Loucy (cell line): ENCODE measurements at regions not wholly inside any gene's neighbourhood (a gene's known extent, or its start where the extent isn't known, plus 50 kb on each side); places are given as distances from the start of the nearest gene placed in this dataset.

Source experiments
- H2AFZ ChIP-seq: fragments of 200-600 bp; sonication (generic); 2 replicates; pipeline ENCODE4 v1.6.0; 2016; ENCODE audit warnings: antibody characterized with exemption, mild to moderate bottlenecking, low read length, moderate library complexity
- H3F3A ChIP-seq: fragments of 200-600 bp; 2 replicates; pipeline ENCODE4 v1.6.0; 2016; ENCODE audit warnings: antibody characterized with exemption, low read depth, mild to moderate bottlenecking
- H3K27me3 ChIP-seq: fragments of 200-600 bp; sonication (generic); 2 replicates; pipeline ENCODE4 v1.6.1; 2014; ENCODE audit warnings: low read length, mild to moderate bottlenecking; ENCODE audit not compliant: insufficient read depth, poor library complexity, severe bottlenecking
- H3K36me3 ChIP-seq: fragments of 200-600 bp; sonication (generic); 2 replicates; pipeline ENCODE4 v1.6.1; 2016; ENCODE audit warnings: low read length; ENCODE audit not compliant: insufficient read depth
- H3K4me1 ChIP-seq: fragments of 200-600 bp; sonication (generic); 2 replicates; pipeline ENCODE4 v1.5.1; 2014; ENCODE audit warnings: low read length, mild to moderate bottlenecking; ENCODE audit not compliant: insufficient read depth, poor library complexity, severe bottlenecking
- H3K4me2 ChIP-seq: fragments of 200-600 bp; sonication (generic); 2 replicates; pipeline ENCODE4 v1.6.0; 2014; ENCODE audit warnings: antibody characterized with exemption, low read length, low read depth, mild to moderate bottlenecking; ENCODE audit not compliant: poor library complexity, severe bottlenecking
- H3K4me3 ChIP-seq: fragments of 200-600 bp; sonication (generic); 2 replicates; pipeline ENCODE4 v1.5.1; 2014; ENCODE audit warnings: low read length, mild to moderate bottlenecking, mixed read lengths; ENCODE audit not compliant: poor library complexity, severe bottlenecking
- H3K79me2 ChIP-seq: fragments of 200-600 bp; sonication (generic); 2 replicates; pipeline ENCODE4 v1.6.1; 2014; ENCODE audit warnings: low read length; ENCODE audit not compliant: insufficient read depth
- H3K9ac ChIP-seq: fragments of 200-600 bp; sonication (generic); 2 replicates; pipeline ENCODE4 v1.6.0; 2014; ENCODE audit warnings: mild to moderate bottlenecking, low read depth, low read length, moderate library complexity; ENCODE audit not compliant: poor library complexity, severe bottlenecking
- H3K9me2 ChIP-seq: fragments of 200-600 bp; sonication (generic); replicated peaks from 2 replicates; pipeline ENCODE4 v1.6.1; 2016; ENCODE audit warnings: low read depth, low read length, mixed read lengths
- H3K9me3 ChIP-seq: fragments of 200-600 bp; sonication (generic); 2 replicates; pipeline ENCODE4 v1.6.1; 2014; ENCODE audit warnings: mild to moderate bottlenecking, antibody characterized with exemption, low read length, low read depth; ENCODE audit not compliant: insufficient read depth
- H4K20me1 ChIP-seq: fragments of 200-600 bp; sonication (generic); 2 replicates; pipeline ENCODE4 v1.6.0; 2014; ENCODE audit warnings: antibody characterized with exemption, low read length, mild to moderate bottlenecking; ENCODE audit not compliant: insufficient read depth, poor library complexity, severe bottlenecking
- EZH2phosphoT487 ChIP-seq: fragments of 200-600 bp; IDR thresholded peaks from 2 replicates; pipeline ENCODE4 v1.6.1; 2018; ENCODE audit warnings: antibody characterized with exemption, mild to moderate bottlenecking, moderate library complexity, borderline replicate concordance
- TF ChIP-seq, protein P1 (sequence below): fragments of 200-600 bp; sonication (generic); conservative IDR thresholded peaks from 2 replicates; pipeline ENCODE4 v1.5.1; 2014; ENCODE audit warnings: mild to moderate bottlenecking, antibody characterized with exemption, low read length

DNA sequence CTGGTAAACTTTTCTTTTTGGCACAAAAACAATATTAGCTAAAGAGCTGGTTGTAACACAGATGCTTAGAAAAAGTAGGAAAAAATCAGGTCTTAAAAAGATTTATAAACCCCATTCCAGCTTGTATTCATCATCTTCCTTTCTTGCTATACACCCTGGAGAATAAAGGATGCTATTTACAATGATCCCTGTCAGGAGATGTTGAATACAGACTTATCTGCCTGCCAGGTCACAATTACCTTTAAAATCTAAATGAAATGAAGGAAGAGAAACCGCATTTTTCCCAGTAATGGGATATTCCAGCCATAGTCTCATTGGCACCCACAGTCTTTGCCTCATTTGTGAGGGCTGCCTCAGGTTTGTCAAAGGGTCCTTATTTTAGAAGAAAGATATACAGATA lies 394.1 kb upstream of the WWC1 start:
- no peaks in the 10 kb centered on the region for H3F3A ChIP-seq
- TF ChIP-seq EZH2phosphoT487: no peak
- TF ChIP-seq, protein P1, sequence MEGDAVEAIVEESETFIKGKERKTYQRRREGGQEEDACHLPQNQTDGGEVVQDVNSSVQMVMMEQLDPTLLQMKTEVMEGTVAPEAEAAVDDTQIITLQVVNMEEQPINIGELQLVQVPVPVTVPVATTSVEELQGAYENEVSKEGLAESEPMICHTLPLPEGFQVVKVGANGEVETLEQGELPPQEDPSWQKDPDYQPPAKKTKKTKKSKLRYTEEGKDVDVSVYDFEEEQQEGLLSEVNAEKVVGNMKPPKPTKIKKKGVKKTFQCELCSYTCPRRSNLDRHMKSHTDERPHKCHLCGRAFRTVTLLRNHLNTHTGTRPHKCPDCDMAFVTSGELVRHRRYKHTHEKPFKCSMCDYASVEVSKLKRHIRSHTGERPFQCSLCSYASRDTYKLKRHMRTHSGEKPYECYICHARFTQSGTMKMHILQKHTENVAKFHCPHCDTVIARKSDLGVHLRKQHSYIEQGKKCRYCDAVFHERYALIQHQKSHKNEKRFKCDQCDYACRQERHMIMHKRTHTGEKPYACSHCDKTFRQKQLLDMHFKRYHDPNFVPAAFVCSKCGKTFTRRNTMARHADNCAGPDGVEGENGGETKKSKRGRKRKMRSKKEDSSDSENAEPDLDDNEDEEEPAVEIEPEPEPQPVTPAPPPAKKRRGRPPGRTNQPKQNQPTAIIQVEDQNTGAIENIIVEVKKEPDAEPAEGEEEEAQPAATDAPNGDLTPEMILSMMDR: no peak
- no peak overlapping the region for H3K4me2 ChIP-seq
- no peaks in the 10 kb centered on the region for H3K27me3 ChIP-seq
- no peaks in the 10 kb centered on the region for H3K36me3 ChIP-seq
- H3K79me2 ChIP-seq: no peaks in the 10 kb centered on the region
- no peak overlapping the region for H3K9ac ChIP-seq
- no peaks in the 10 kb centered on the region for H3K9me2 ChIP-seq
- no peak overlapping the region for H3K4me3 ChIP-seq
- no peaks in the 10 kb centered on the region for H3K4me1 ChIP-seq
- H4K20me1 ChIP-seq: no peaks in the 10 kb centered on the region
- no peaks in the 10 kb centered on the region for H3K9me3 ChIP-seq
- H2AFZ ChIP-seq: no peak overlapping the region

GRCh38 chr5:167898361-167899042 lies 392.9 kb upstream of the WWC1 start:
- Histone ChIP-seq H2AFZ (no peak overlapping the region), H3K9ac (no peak overlapping the region), H3K36me3 (no peaks in the 10 kb centered on the region), H4K20me1 (no peaks in the 10 kb centered on the region), H3K9me2 (no peaks in the 10 kb centered on the region), H3K79me2 (no peaks in the 10 kb centered on the region), H3K4me1 (no peaks in the 10 kb centered on the region), H3K4me2 (no peak overlapping the region), H3K9me3 (no peaks in the 10 kb centered on the region), H3K4me3 (no peak overlapping the region), H3K27me3 (no peaks in the 10 kb centered on the region), H3F3A (no peaks in the 10 kb centered on the region)
- TF ChIP-seq EZH2phosphoT487: no peak
- TF ChIP-seq, protein P1: no peak

DNA sequence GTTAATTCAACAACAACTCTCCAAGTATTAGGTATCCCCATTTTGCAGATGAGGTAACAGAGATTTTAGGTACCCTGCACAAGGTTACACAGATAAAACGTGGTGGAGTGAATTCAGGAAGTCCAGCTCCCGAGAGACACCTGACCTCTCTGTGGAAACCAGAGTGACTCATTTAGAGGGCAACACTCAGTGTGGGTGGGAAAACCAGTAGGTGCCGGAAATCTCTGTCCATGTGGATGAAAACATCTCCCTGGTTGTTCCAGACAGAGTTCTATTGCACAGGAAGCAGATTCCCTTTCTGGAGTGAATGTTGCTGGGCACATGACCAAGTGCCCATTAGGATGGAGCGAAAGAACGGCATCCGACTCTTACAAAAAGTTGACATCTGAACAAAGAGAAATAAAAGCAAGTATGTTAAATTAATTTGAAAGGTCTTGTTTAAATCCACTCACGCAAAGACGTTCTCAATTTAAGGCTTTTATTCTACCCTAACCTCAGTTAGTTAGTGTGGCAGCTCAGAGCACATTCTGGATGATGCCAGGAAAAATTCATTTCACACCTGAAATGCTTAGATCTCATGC lies 391.9 kb upstream of the WWC1 start:
- Histone ChIP-seq H3K27me3 (no peaks in the 10 kb centered on the region), H3K79me2 (no peaks in the 10 kb centered on the region), H3K4me1 (no peaks in the 10 kb centered on the region), H3K4me3 (no peak overlapping the region), H3K9me2 (no peaks in the 10 kb centered on the region), H3K9ac (no peak overlapping the region), H3F3A (no peaks in the 10 kb centered on the region), H3K36me3 (no peaks in the 10 kb centered on the region), H2AFZ (no peak overlapping the region), H3K4me2 (no peak overlapping the region), H3K9me3 (no peaks in the 10 kb centered on the region), H4K20me1 (no peaks in the 10 kb centered on the region)
- TF ChIP-seq, protein P1: no peak
- no peak for TF ChIP-seq EZH2phosphoT487
